Fibroblast of pulmonary artery (primary cell): ENCODE measurements at regions not wholly inside any gene's neighbourhood (a gene's known extent, or its start where the extent isn't known, plus 50 kb on each side); places are given as distances from the start of the nearest gene placed in this dataset.

Source experiments
- DNase-seq: peaks from one replicate; pipeline ENCODE4 v3.0.0-alpha.2; 2010; ENCODE audit warnings: low read depth
- H3K4me3 ChIP-seq: replicated peaks from 2 replicates; pipeline ENCODE4 v1.5.1; 2011; ENCODE audit warnings: low read depth, mild to moderate bottlenecking, control low read depth, low read length, moderate library complexity
- CTCF ChIP-seq: IDR thresholded peaks from 2 replicates; pipeline ENCODE4 v1.5.1; 2011; ENCODE audit warnings: mild to moderate bottlenecking, control low read depth, low read length, inconsistent platforms; ENCODE audit errors: missing control alignments

DNA sequence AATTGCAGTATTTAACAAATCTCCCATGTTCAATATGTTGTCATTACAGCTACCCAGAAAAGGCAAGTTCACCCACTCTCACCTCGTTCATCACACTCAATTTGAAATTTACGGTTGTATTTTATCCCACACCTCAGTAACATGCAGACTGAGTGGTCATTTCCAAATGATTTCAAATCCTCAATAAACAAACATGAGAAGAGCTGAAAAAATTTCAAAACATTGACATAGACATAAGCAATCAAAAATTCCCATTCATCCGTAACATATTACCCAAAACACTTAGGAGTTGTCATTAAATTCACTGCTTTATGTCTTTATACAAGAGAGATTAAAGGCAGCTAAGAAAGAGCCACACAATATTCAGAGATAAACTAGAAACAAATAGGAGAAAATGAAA is 61.7 kb upstream of the NEBL start:
- no peak for TF ChIP-seq CTCF

DNA sequence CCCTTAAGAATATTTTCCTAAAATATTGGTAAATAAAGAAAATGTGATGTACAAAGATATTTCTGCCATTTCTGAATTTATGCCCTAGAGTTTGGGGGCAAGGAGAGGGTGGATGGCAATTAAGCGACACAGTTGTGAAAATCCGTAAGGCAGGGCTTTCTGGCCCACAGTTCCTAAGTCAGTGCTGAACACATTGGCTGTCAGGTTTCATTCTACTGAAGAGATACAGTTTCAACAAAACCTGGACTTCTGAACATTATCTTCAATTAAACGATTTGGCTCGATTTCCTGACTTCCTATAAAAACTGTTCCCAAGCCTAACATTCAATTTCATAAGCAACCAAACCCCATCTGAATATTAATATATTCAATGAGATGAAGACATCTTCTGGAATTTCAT is 61.1 kb upstream of the NEBL start:
- no peak for DNase-seq
- TF ChIP-seq CTCF: no peak
- H3K4me3 ChIP-seq: no peak overlapping the region

More for the DNA sequence above, 61.7 kb upstream of the NEBL start:
- no peak for DNase-seq
- no peak overlapping the region for H3K4me3 ChIP-seq

DNA sequence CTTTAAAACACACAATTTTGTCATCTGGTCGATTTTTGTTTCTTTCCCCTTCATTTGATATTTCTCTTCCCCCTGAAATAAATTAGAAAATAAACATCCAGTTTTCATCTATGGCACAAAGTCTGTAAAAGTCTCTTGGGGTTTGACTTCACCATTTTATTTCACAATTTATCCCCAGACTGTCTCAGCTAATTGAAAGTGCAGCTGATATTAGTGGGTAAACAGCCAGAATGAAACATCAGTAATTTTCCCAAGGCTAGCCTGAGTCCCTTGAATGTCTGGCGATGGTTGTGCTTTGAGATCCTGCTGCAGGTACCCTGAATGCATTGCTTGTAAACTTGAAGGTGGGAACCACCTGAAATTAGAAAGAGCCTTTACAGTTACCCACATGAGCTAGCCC is 60.6 kb upstream of the NEBL start:
- H3K4me3 ChIP-seq: no peak overlapping the region
- DNase-seq: no peak
- TF ChIP-seq CTCF: no peak

GRCh38 chr10:20956843-20957242 is 59.7 kb upstream of the NEBL start:
- H3K4me3 ChIP-seq: no peak overlapping the region
- no peak for TF ChIP-seq CTCF
- no peak for DNase-seq

GRCh38 chr10:20955355-20955893 is 58.3 kb upstream of the NEBL start:
- DNase-seq: no peak
- H3K4me3 ChIP-seq: no peak overlapping the region
- no peak for TF ChIP-seq CTCF

- no peak overlapping the region for H3K4me3 ChIP-seq
- no peak for DNase-seq
- TF ChIP-seq CTCF: no peak
Observed at GRCh38 chr10:20954519-20954918, 57.4 kb upstream of the NEBL start.

DNA sequence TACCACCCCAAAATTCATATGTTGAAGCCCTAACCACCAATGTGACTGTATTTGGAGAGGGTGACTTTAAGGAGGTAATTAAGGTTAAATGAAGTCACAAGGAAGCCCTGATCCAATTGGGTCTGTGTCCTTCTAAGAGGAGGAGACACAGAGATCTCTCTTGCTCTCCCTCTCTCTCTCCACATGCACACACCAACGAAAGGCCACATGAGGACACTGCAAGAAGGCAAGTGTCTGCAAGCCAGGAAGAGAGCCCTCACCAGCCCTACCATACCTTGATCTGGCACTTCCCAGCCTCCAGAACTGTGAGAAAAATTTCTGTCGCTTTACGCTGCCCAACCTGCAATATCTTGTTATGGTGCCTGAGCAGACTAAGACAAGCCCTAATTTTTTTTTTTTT is 56.0 kb upstream of the NEBL start:
- no peak for DNase-seq
- no peak for TF ChIP-seq CTCF
- no peak overlapping the region for H3K4me3 ChIP-seq
